Endometrium (tissue), 2 donors: ENCODE measurements at regions not wholly inside any gene's neighbourhood (a gene's known extent, or its start where the extent isn't known, plus 50 kb on each side); places are given as distances from the start of the nearest gene placed in this dataset.
"Not testable (repeated sequence)": the region's sequence is repeated elsewhere in the genome, so short reads cannot be mapped to it uniquely, and the experiment has no call there.

Source experiments
- FAIRE-seq: peaks from 2 replicates; lab custom pipeline; 2012; peaks lifted over from hg19 to GRCh38; lab: Jason Lieb, UNC
- donor health status: control.
- donor health status: control.

- no peak for FAIRE-seq
Measured at GRCh38 chr11:44361813-44362212, 51.9 kb upstream of the ALX4 start.

GRCh38 chr11:44363116-44363515 lies 53.2 kb upstream of the ALX4 start:
- FAIRE-seq, result no peak

GRCh38 chr11:44364596-44364995 lies 54.7 kb upstream of the ALX4 start:
- no peak for FAIRE-seq

GRCh38 chr11:44365616-44366015 lies 55.7 kb upstream of the ALX4 start:
- FAIRE-seq, result no peak

GRCh38 chr11:44366026-44366425 lies 56.1 kb upstream of the ALX4 start:
- no peak for FAIRE-seq

- FAIRE-seq, result no peak
Measured at GRCh38 chr11:44366741-44367140, 56.8 kb upstream of the ALX4 start.

- no peak for FAIRE-seq
Measured at GRCh38 chr11:44367452-44367851, 57.5 kb upstream of the ALX4 start.

GRCh38 chr11:44368886-44369285 lies 58.9 kb upstream of the ALX4 start:
- FAIRE-seq, result no peak

GRCh38 chr11:44371042-44371441 lies 61.1 kb upstream of the ALX4 start:
- FAIRE-seq, result not testable (repeated sequence)

- no peak for FAIRE-seq
Measured at GRCh38 chr11:44371706-44372105, 61.8 kb upstream of the ALX4 start.

- FAIRE-seq, result no peak
Measured at GRCh38 chr11:44372989-44373388, 63.0 kb upstream of the ALX4 start.

GRCh38 chr11:44374001-44374400 lies 64.1 kb upstream of the ALX4 start:
- no peak for FAIRE-seq

- FAIRE-seq, result no peak
Measured at GRCh38 chr11:44376423-44376822, 66.5 kb upstream of the ALX4 start.

GRCh38 chr11:44377121-44377520 lies 67.2 kb upstream of the ALX4 start:
- no peak for FAIRE-seq

- no peak for FAIRE-seq
Measured at GRCh38 chr11:44377914-44378321, 68.0 kb upstream of the ALX4 start.

GRCh38 chr11:44379141-44380008 lies 69.4 kb upstream of the ALX4 start:
- no peak for FAIRE-seq

- no peak for FAIRE-seq
Measured at GRCh38 chr11:44380009-44380313, 70.0 kb upstream of the ALX4 start.

- no peak for FAIRE-seq
Measured at GRCh38 chr11:44380820-44381219, 70.9 kb upstream of the ALX4 start.

GRCh38 chr11:44381261-44381660 lies 71.3 kb upstream of the ALX4 start:
- no peak for FAIRE-seq

GRCh38 chr11:44382118-44382517 lies 72.2 kb upstream of the ALX4 start:
- no peak for FAIRE-seq

- FAIRE-seq, result no peak
Measured at GRCh38 chr11:44382656-44383240, 72.8 kb upstream of the ALX4 start.

GRCh38 chr11:44383246-44383645 lies 73.3 kb upstream of the ALX4 start:
- FAIRE-seq, result no peak

GRCh38 chr11:44387415-44387814 lies 77.5 kb upstream of the ALX4 start:
- FAIRE-seq, result no peak

GRCh38 chr11:44387825-44388224 lies 77.9 kb upstream of the ALX4 start:
- no peak for FAIRE-seq
